GM12878 (cell line): ENCODE measurements at regions not wholly inside any gene's neighbourhood (a gene's known extent, or its start where the extent isn't known, plus 50 kb on each side); places are given as distances from the start of the nearest gene placed in this dataset.

Experiments used
- ATAC-seq: fragments of 200-7000 bp; cut with Tn5 transposase; 3 replicates; pipeline ENCODE4 v1.9.1; 2020; ENCODE audit warnings: mild to moderate bottlenecking, moderate library complexity
- BruUV-seq: library from RNA; stranded (reverse); fragments of 400-500 nt; replicated peaks from 2 replicates; lab custom pipeline; 2021; lab: Mats Ljungman, UMichigan
- CTCF ChIA-PET: fragments of 300-600 bp; sonication (Branson Sonifier 250); formaldehyde crosslinking; extraction: SDS; loops from one replicate; lab custom pipeline; 2021; ENCODE audit warnings: inconsistent platforms; lab: Yijun Ruan, JAX
- POLR2A ChIA-PET: fragments of 350-600 bp; formaldehyde crosslinking; extraction: SDS; loops from one replicate; lab custom pipeline; 2021; ENCODE audit warnings: inconsistent platforms; lab: Charles Lee
- RAD21 ChIA-PET: fragments of 300-600 bp; sonication (Branson Sonifier 250); formaldehyde crosslinking; loops from one replicate; lab custom pipeline; 2023; ENCODE audit warnings: antibody characterized with exemption; ENCODE audit not compliant: unreplicated experiment; lab: Charles Lee
- SMC1A ChIA-PET: fragments of 300-600 bp; sonication (Branson Sonifier 250); formaldehyde crosslinking; loops from one replicate; lab custom pipeline; 2023; ENCODE audit not compliant: unreplicated experiment, uncharacterized antibody; lab: Charles Lee
- DNase-seq: peaks from one replicate; pipeline ENCODE4 v3.0.0-alpha.2; 2011; ENCODE audit warnings: low read depth, low spot score
- FAIRE-seq: peaks from 3 replicates; lab custom pipeline; 2011; peaks lifted over from hg19 to GRCh38; lab: Jason Lieb, UNC
- H2AFZ ChIP-seq: 2 replicates; pipeline ENCODE4 v1.6.0; 2011; ENCODE audit warnings: low read depth, low read length, control low read depth; ENCODE audit not compliant: control insufficient read depth
- H3K27ac ChIP-seq: 2 replicates; pipeline ENCODE4 v1.5.1; 2011; ENCODE audit warnings: control low read depth; ENCODE audit not compliant: control insufficient read depth, insufficient read depth
- H3K27me3 ChIP-seq, 2 experiments: replicated peaks in 1 of 2; 2 replicates each; pipeline versions ENCODE4 v1.6.0 to v1.6.1; 2011; ENCODE audit warnings: low read length in 1 of 2; ENCODE audit not compliant: control insufficient read depth in 2 of 2, insufficient read depth in 2 of 2
- H3K36me3 ChIP-seq, 2 experiments: 2 replicates each; pipeline ENCODE4 v1.5.1; 2011; ENCODE audit warnings: low read length in 1 of 2; ENCODE audit not compliant: control insufficient read depth in 2 of 2, insufficient read depth in 2 of 2
- H3K4me1 ChIP-seq: 2 replicates; pipeline ENCODE4 v1.6.1; 2011; ENCODE audit warnings: mild to moderate bottlenecking, low read length, moderate library complexity, mixed read lengths; ENCODE audit not compliant: control insufficient read depth, insufficient read depth
- H3K4me2 ChIP-seq: 2 replicates; pipeline ENCODE4 v1.6.0; 2011; ENCODE audit warnings: control low read depth; ENCODE audit not compliant: control insufficient read depth, insufficient read depth
- H3K4me3 ChIP-seq: fragments of 200-600 bp; sonication (generic); 2 replicates; pipeline ENCODE4 v1.5.1; 2016
- H3K79me2 ChIP-seq: 2 replicates; pipeline ENCODE4 v1.6.0; 2011; ENCODE audit warnings: low read length; ENCODE audit not compliant: control insufficient read depth, insufficient read depth
- H3K9ac ChIP-seq: 2 replicates; pipeline ENCODE4 v1.8.0; 2011; ENCODE audit warnings: low read length, control low read depth, mixed read lengths; ENCODE audit not compliant: control insufficient read depth, insufficient read depth
- H3K9me3 ChIP-seq: replicated peaks from 3 replicates; pipeline ENCODE4 v1.5.1; 2011; ENCODE audit warnings: mild to moderate bottlenecking, low read length; ENCODE audit not compliant: control insufficient read depth, insufficient read depth
- H4K20me1 ChIP-seq: 2 replicates; pipeline ENCODE4 v1.6.0; 2011; ENCODE audit not compliant: control insufficient read depth, insufficient read depth
- CBX5 ChIP-seq: sonication (generic); IDR thresholded peaks from 2 replicates; pipeline ENCODE4 v1.6.1; 2016; ENCODE audit warnings: low read depth, moderate library complexity, mild to moderate bottlenecking, inconsistent platforms
- CUX1 ChIP-seq: IDR thresholded peaks from 2 replicates; pipeline ENCODE4 v1.6.1; 2012; ENCODE audit warnings: improper control_type of control experiment, low read depth, low read length; ENCODE audit not compliant: insufficient replicate concordance
- NR2C2 ChIP-seq: IDR thresholded peaks from 2 replicates; pipeline ENCODE4 v1.6.1; 2011; ENCODE audit warnings: borderline replicate concordance, low read depth; ENCODE audit not compliant: control insufficient read depth, insufficient read length
- SIX5 ChIP-seq: IDR thresholded peaks from 2 replicates; pipeline ENCODE4 v1.6.1; 2011; ENCODE audit warnings: mild to moderate bottlenecking, low read depth, low read length, moderate library complexity; ENCODE audit not compliant: severe bottlenecking
- SMARCA5 ChIP-seq: fragments of 450-650 bp; IDR thresholded peaks from 2 replicates; pipeline ENCODE4 v1.6.1; 2017; ENCODE audit warnings: mild to moderate bottlenecking
- SREBF2 ChIP-seq: IDR thresholded peaks from 2 replicates; pipeline ENCODE4 v1.6.1; 2012; ENCODE audit warnings: mild to moderate bottlenecking, low read length
- TAF1 ChIP-seq: IDR thresholded peaks from 2 replicates; pipeline ENCODE4 v1.6.1; 2011; ENCODE audit warnings: mild to moderate bottlenecking, low read depth, low read length, borderline replicate concordance
- TCF12 ChIP-seq: IDR thresholded peaks from 2 replicates; pipeline ENCODE4 v1.6.1; 2011; ENCODE audit warnings: low read depth, mild to moderate bottlenecking, low read length
- YY1 ChIP-seq: IDR thresholded peaks from 2 replicates; pipeline ENCODE4 v1.6.1; 2011; ENCODE audit warnings: low read depth, mild to moderate bottlenecking, low read length
- WGBS: methylation state at CpG from one replicate; pipeline ENCODE4 v1.1.6; 2016; ENCODE audit warnings: low lambda C conversion rate; ENCODE audit not compliant: insufficient replicate concordance, insufficient coverage; ENCODE audit errors: missing lambda C conversion rate; 5-methylcytosine and 5-hydroxymethylcytosine counted together
- in situ Hi-C: fragments of 300-500 bp; cut with MboI; formaldehyde crosslinking; loops from 9 replicates; pipeline ENCODE4 v1.14.3; 2018; ENCODE audit warnings: mixed read lengths
- intact Hi-C: fragments of 100-400 bp; cut with micrococcal nuclease; formaldehyde crosslinking; loops from one replicate; pipeline ENCODE4 v1.14.2; 2022; ENCODE audit not compliant: unreplicated experiment

- POLR2A ChIA-PET: no interaction called here
- Histone ChIP-seq H3K27ac (no peak overlapping the region), H3K27me3 (no peaks in the 10 kb centered on the region; a peak in 1 of 4 replicates), H3K9me3 (no peaks in the 10 kb centered on the region), H3K9ac (no peak overlapping the region), H4K20me1 (no peaks in the 10 kb centered on the region), H3K4me2 (no peak overlapping the region), H3K79me2 (no peaks in the 10 kb centered on the region), H3K4me1 (no peaks in the 10 kb centered on the region), H2AFZ (no peak overlapping the region), H3K36me3 (no peaks in the 10 kb centered on the region), H3K4me3 (no peak overlapping the region)
- CTCF ChIA-PET: no interaction called here
- in situ Hi-C loops: no loop called here
- FAIRE-seq: no peak
- no peak for DNase-seq
- no TSS peak for BruUV-seq
- intact Hi-C loops: no loop called here
- SMC1A ChIA-PET: no interaction called here
- WGBS: 21% methylated on average over 7 of the region's 7 CpGs
- RAD21 ChIA-PET: no interaction called here
- no peak for ATAC-seq
- no peak for TF ChIP-seq NR2C2
- no peak for TF ChIP-seq SIX5
- TF ChIP-seq SREBF2: no peak
- no peak for TF ChIP-seq CBX5
- TF ChIP-seq TAF1: no peak
- no peak for TF ChIP-seq CUX1
- TF ChIP-seq TCF12: no peak
- no peak for TF ChIP-seq SMARCA5
- TF ChIP-seq YY1: no peak
These were observed 256.4 kb upstream of the PWP1 start for GRCh38 chr12:107429006-107429705.
